GM12878 (cell line): ENCODE measurements at regions not wholly inside any gene's neighbourhood (a gene's known extent, or its start where the extent isn't known, plus 50 kb on each side); places are given as distances from the start of the nearest gene placed in this dataset.

Experiments
- CHD2 ChIP-seq: IDR thresholded peaks from 2 replicates; pipeline ENCODE4 v1.6.1; 2011; ENCODE audit warnings: low read depth, low read length, improper control_type of control experiment, borderline replicate concordance
- CTCF ChIP-seq, 3 experiments: IDR thresholded peaks in 2 of 3; conservative IDR thresholded peaks in 1 of 3; 2 replicates each; pipeline ENCODE4 v1.5.1; 2011; ENCODE audit warnings: low read depth in 3 of 3, low read length in 3 of 3, mild to moderate bottlenecking in 3 of 3, control low read depth in 2 of 3, moderate library complexity in 2 of 3, inconsistent platforms in 1 of 3, mixed read lengths in 1 of 3; ENCODE audit not compliant: control insufficient read depth in 2 of 3, insufficient read depth in 1 of 3; ENCODE audit errors: extremely low read depth in 1 of 3
- EP300 ChIP-seq, 2 experiments: fragments of 150-350 bp in 1 of 2; IDR thresholded peaks; 2 replicates each; pipeline ENCODE4 v1.6.1; 2011 to 2012; ENCODE audit warnings: low read depth in 2 of 2, low read length in 2 of 2, borderline replicate concordance in 1 of 2, improper control_type of control experiment in 1 of 2, inconsistent platforms in 1 of 2; ENCODE audit not compliant: control insufficient read depth in 1 of 2
- IKZF1 ChIP-seq: fragments of 450-650 bp; conservative IDR thresholded peaks from 2 replicates; pipeline ENCODE4 v1.6.1; 2017; ENCODE audit warnings: antibody characterized with exemption, mild to moderate bottlenecking
- JUNB ChIP-seq: IDR thresholded peaks from 2 replicates; pipeline ENCODE4 v1.6.1; 2016; ENCODE audit warnings: antibody characterized with exemption, mild to moderate bottlenecking
- NKRF ChIP-seq: fragments of 450-650 bp; conservative IDR thresholded peaks from 2 replicates; pipeline ENCODE4 v1.6.1; 2017; ENCODE audit warnings: mild to moderate bottlenecking, moderate library complexity
- POLR2AphosphoS2 ChIP-seq: IDR thresholded peaks from 2 replicates; pipeline ENCODE4 v1.6.1; 2011; ENCODE audit warnings: low read depth, mild to moderate bottlenecking, low read length, improper control_type of control experiment, moderate library complexity
- RUNX3 ChIP-seq: IDR thresholded peaks from 2 replicates; pipeline ENCODE4 v1.6.1; 2012; ENCODE audit warnings: low read length, inconsistent platforms
- SMC3 ChIP-seq: IDR thresholded peaks from 2 replicates; pipeline ENCODE4 v1.6.1; 2011; ENCODE audit warnings: low read length, improper control_type of control experiment, borderline replicate concordance
- SPI1 ChIP-seq: IDR thresholded peaks from 2 replicates; pipeline ENCODE4 v1.6.1; 2011; ENCODE audit warnings: low read depth, mild to moderate bottlenecking, low read length, moderate library complexity, borderline replicate concordance; ENCODE audit not compliant: insufficient read depth
- ZBTB4 ChIP-seq: fragments of 450-650 bp; formaldehyde crosslinking; IDR thresholded peaks from 2 replicates; pipeline ENCODE4 v1.4.0; 2022; ENCODE audit warnings: mild to moderate bottlenecking, moderate library complexity
- ZNF24 ChIP-seq: fragments of 450-650 bp; IDR thresholded peaks from 2 replicates; pipeline ENCODE4 v1.6.1; 2017; ENCODE audit warnings: antibody characterized with exemption, mild to moderate bottlenecking

- TF ChIP-seq SPI1, result peak; percentile 98
- peak; percentile 19; the same call in 1 of the 2 replicates for TF ChIP-seq SMC3
- TF ChIP-seq CTCF (IDR thresholded peaks at IDR 0.05 in 2 of 3, conservative IDR thresholded peaks at IDR 0.05 in 1 of 3; ENCODE audit: control insufficient read depth in 2 of 3, extremely low read depth in 1 of 3, insufficient read depth in 1 of 3, low read depth in 3 of 3, low read length in 3 of 3), result no peak
- TF ChIP-seq EP300 (IDR thresholded peaks at IDR 0.05; ENCODE audit: borderline replicate concordance in 1 of 2, control insufficient read depth in 1 of 2, low read depth in 2 of 2, low read length in 2 of 2), result peak in 1 of 2 experiments; percentile 59; a peak in 2 of 4 replicates
- no peak for TF ChIP-seq ZBTB4 (CRISPR knock-in tag)
- TF ChIP-seq NKRF, result no peak
- TF ChIP-seq IKZF1, result 0 out of 2 replicates have a peak, but pooled peaks have one; percentile 27
- peak; percentile 54 for TF ChIP-seq RUNX3
- 0 out of 2 replicates have a peak, but pooled peaks have one; percentile 45 for TF ChIP-seq CHD2
- TF ChIP-seq POLR2AphosphoS2, result no peak
- TF ChIP-seq ZNF24, result peak; percentile 97
- no peak for TF ChIP-seq JUNB
Observed at GRCh38 chr5:56565644-56566043, 249.7 kb upstream of the MAP3K1 start (continued).
